Osteocyte (in vitro differentiated cells): ENCODE measurements at regions not wholly inside any gene's neighbourhood (a gene's known extent, or its start where the extent isn't known, plus 50 kb on each side); places are given as distances from the start of the nearest gene placed in this dataset.

ENCODE experiments used
- DNase-seq: peaks from one replicate; pipeline ENCODE4 v3.0.0; 2021; ENCODE audit warnings: mixed read lengths; ENCODE audit not compliant: unreplicated experiment; ENCODE audit errors: extremely low spot score
- H3K27ac Mint-ChIP-seq: one replicate; pipeline ENCODE4 v1.8.0; 2021; ENCODE audit warnings: mild to moderate bottlenecking, mixed read lengths; ENCODE audit not compliant: unreplicated experiment
- H3K27me3 Mint-ChIP-seq: one replicate; pipeline ENCODE4 v1.8.0; 2021; ENCODE audit warnings: mixed read lengths; ENCODE audit not compliant: unreplicated experiment
- H3K36me3 Mint-ChIP-seq: one replicate; pipeline ENCODE4 v1.8.0; 2021; ENCODE audit warnings: mixed read lengths; ENCODE audit not compliant: unreplicated experiment
- H3K4me1 Mint-ChIP-seq: one replicate; pipeline ENCODE4 v1.8.0; 2021; ENCODE audit warnings: mixed read lengths; ENCODE audit not compliant: unreplicated experiment
- H3K4me3 Mint-ChIP-seq: one replicate; pipeline ENCODE4 v1.8.0; 2021; ENCODE audit warnings: mild to moderate bottlenecking, moderate library complexity, mixed read lengths; ENCODE audit not compliant: unreplicated experiment
- H3K9me3 Mint-ChIP-seq: one replicate; pipeline ENCODE4 v1.8.0; 2021; ENCODE audit warnings: mixed read lengths; ENCODE audit not compliant: unreplicated experiment
- CTCF ChIP-seq: fragments of 200-600 bp; sonication (generic); IDR thresholded peaks from 2 replicates; pipeline ENCODE4 v1.5.0; 2021; ENCODE audit warnings: antibody characterized with exemption, mild to moderate bottlenecking, moderate library complexity

GRCh38 chr6:97449444-97449966, 166.5 kb upstream of the MMS22L start:
- Mint-ChIP-seq H3K4me3 (no peak overlapping the region), H3K27ac (no peak overlapping the region), H3K27me3 (peaks cover 13% of the 10 kb centered on the region), H3K36me3 (no peaks in the 10 kb centered on the region), H3K4me1 (no peaks in the 10 kb centered on the region), H3K9me3 (no peaks in the 10 kb centered on the region)
- no peak for DNase-seq
- no peak for TF ChIP-seq CTCF

- Mint-ChIP-seq H3K27me3 (peaks cover 17% of the 10 kb centered on the region), H3K36me3 (no peaks in the 10 kb centered on the region), H3K4me1 (no peaks in the 10 kb centered on the region), H3K4me3 (no peak overlapping the region), H3K27ac (no peak overlapping the region), H3K9me3 (no peaks in the 10 kb centered on the region)
- no peak for DNase-seq
- TF ChIP-seq CTCF = no peak
Observed at GRCh38 chr6:97450087-97450486, 167.1 kb upstream of the MMS22L start.

- Mint-ChIP-seq H3K9me3 (no peaks in the 10 kb centered on the region), H3K27ac (no peak overlapping the region), H3K36me3 (no peaks in the 10 kb centered on the region), H3K4me1 (no peaks in the 10 kb centered on the region), H3K27me3 (peaks cover 7% of the 10 kb centered on the region), H3K4me3 (no peak overlapping the region)
- no peak for TF ChIP-seq CTCF
- no peak for DNase-seq
Observed at GRCh38 chr6:97456070-97456469, 173.1 kb upstream of the MMS22L start.

GRCh38 chr6:97459535-97459934, 176.5 kb upstream of the MMS22L start:
- DNase-seq = no peak
- H3K4me3 Mint-ChIP-seq = no peak overlapping the region
- no peak for TF ChIP-seq CTCF
- no peaks in the 10 kb centered on the region for H3K9me3 Mint-ChIP-seq
- no peaks in the 10 kb centered on the region for H3K36me3 Mint-ChIP-seq
- no peak overlapping the region for H3K27ac Mint-ChIP-seq
- H3K27me3 Mint-ChIP-seq = peaks cover 7% of the 10 kb centered on the region
- H3K4me1 Mint-ChIP-seq = no peaks in the 10 kb centered on the region

GRCh38 chr6:97459986-97460385, 177.0 kb upstream of the MMS22L start:
- Mint-ChIP-seq H3K27me3 (peaks cover 6% of the 10 kb centered on the region), H3K4me3 (no peak overlapping the region), H3K27ac (no peak overlapping the region), H3K4me1 (no peaks in the 10 kb centered on the region), H3K9me3 (no peaks in the 10 kb centered on the region), H3K36me3 (no peaks in the 10 kb centered on the region)
- no peak for TF ChIP-seq CTCF
- DNase-seq = no peak
